T-helper 1 cell (primary cell): ENCODE measurements at regions not wholly inside any gene's neighbourhood (a gene's known extent, or its start where the extent isn't known, plus 50 kb on each side); places are given as distances from the start of the nearest gene placed in this dataset.
"Not testable (repeated sequence)": the region's sequence is repeated elsewhere in the genome, so short reads cannot be mapped to it uniquely, and the experiment has no call there.

Source experiments
- DNase-seq, 5 donors: peaks; one replicate each; pipeline ENCODE4 v3.0.0-alpha.2; 2012 to 2020

DNA sequence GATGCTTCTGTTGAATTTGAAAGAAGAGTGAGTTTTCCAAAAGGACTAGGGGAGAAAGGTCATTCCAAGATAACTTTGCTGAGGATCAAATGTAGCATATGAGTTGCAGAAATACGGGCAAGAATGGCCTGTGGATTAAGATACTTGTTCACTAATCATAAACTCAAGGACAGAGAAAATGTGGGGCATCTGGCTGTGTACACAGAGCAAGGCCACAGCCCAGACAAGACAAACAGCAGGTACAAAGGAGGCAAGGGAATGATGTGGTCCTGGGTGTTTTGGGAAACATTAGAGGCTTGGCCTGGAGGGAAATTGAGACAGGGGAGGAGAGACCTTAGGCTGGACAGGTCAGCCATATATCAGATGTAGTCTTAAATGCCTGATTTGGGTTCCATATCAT is 254.8 kb downstream of the TTC32 start:
- no peak for DNase-seq

- DNase-seq, result no peak
Observed at GRCh38 chr2:19644763-19645162, 257.0 kb downstream of the TTC32 start.

GRCh38 chr2:19643117-19643518 is 258.7 kb downstream of the TTC32 start:
- DNase-seq, result no peak

GRCh38 chr2:19642501-19642900 is 259.3 kb downstream of the TTC32 start:
- DNase-seq, result no peak

DNA sequence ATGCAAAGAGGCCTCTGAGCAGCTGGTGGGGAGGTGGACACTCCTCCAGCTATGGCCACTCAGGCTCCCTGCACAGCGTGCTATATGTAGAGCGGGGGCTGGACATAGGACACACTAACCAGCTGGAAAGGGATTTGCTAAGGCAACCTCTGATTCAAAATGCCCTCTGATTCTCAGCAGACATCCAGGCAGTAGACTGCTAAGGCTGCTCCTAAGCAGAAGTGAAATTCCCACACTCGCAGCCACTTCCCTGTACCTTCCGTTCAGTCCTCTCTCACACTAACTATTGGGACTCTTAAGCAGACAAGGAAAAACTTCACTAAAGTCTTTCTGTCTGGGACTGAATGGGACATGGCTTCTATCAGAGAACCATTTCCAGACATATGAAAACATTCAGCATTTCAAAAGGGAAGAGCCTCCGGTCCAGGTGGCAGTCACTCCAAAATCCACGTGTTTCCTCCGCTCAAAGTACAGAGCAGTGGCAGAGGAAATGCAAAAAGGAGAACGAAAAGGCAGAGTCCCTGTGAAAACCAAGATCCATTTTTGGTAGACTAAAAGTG is 265.8 kb downstream of the TTC32 start:
- DNase-seq, result no peak

- DNase-seq, result no peak
Observed at GRCh38 chr2:19632403-19632991, 269.3 kb downstream of the TTC32 start.

DNA sequence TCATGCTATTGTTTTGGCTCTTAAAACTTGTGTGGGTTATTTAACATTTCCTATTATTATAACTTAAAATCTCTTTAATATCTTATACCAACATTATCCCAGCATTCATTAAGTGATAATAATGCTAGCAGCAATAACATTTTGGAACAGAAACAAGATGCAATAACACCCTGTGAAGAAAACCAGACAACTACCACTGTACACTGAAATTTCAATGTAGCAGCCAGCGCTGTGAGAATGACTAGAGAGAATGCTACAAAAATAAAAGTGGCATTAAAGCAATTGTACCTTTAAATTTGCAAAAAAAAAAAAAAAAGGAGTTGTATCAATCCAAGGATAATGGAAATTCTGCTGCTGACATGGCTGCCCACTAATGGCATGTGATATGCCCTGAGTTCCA is 269.9 kb downstream of the TTC32 start:
- DNase-seq, result no peak

GRCh38 chr2:19630921-19631320 is 270.9 kb downstream of the TTC32 start:
- DNase-seq, result no peak

- DNase-seq, result no peak
Observed at GRCh38 chr2:19627359-19627758, 268.9 kb upstream of the OSR1 start.

- no peak for DNase-seq
Observed at GRCh38 chr2:19623488-19623887, 265.1 kb upstream of the OSR1 start.

GRCh38 chr2:19617257-19617848 is 258.9 kb upstream of the OSR1 start:
- no peak for DNase-seq

DNA sequence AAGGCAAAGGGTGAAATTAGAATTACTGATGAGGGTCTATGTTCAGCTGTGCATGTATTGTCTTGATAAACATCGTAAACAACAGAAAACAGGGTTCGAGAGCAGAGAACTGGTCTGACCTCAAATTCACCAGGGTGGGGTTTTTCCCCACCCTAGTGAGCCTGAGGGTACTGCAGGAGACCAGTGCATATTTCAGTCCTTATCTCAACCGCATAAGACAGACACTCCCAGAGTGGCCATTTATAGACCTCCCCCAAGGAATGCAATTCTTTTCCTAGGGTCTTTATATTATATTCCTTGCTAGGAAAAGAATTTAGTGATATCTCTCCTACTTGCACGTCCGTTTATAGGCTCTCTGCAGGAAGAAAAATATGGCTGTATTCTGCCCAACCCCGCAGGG is 257.0 kb upstream of the OSR1 start:
- DNase-seq, result not testable (repeated sequence)

- DNase-seq, result peak in 1 of 5 donors; percentile 2
Observed at GRCh38 chr2:19614066-19614465, 255.6 kb upstream of the OSR1 start.

DNA sequence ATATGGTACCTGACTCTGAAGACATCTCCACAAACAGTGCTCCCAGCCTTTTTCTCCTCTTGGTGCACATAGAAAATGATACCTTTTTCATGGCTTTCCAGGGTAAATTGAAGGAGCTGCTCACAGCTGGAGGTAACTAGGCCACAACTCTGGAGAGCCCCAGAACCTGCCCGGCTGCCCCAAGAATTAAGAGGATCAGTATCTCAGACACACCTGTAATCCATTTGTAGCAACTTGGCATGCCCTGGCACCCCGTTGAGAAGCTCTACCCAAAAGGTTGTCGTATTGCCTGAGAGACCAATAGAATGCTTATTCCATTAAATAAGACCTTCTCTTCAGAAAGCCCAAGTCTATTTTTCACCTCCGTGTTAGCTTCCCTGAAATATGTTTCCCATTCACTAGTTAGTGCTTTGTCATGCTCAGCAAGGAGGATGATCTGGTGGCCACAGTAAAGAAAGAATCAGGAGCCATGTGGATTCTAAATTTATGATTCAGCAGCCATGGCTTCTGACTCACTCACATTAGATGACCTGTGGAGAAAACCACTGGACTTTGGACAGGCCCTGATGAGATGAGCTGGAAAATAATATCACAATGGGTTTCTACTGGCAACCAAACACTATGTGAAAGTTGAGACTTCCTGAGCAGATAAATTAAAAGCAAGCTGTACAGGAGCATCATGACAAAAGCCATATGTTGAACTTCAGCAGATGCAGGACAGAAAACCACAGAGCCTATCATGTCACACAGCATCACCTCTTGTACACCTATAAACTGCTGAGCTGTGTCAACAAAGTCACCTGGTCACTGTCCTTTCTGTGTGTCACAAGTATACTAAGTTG is 253.3 kb upstream of the OSR1 start:
- DNase-seq, result no peak

GRCh38 chr2:19609266-19609665 is 250.8 kb upstream of the OSR1 start:
- no peak for DNase-seq

GRCh38 chr2:19607931-19608771 is 249.7 kb upstream of the OSR1 start:
- DNase-seq, result no peak

DNA sequence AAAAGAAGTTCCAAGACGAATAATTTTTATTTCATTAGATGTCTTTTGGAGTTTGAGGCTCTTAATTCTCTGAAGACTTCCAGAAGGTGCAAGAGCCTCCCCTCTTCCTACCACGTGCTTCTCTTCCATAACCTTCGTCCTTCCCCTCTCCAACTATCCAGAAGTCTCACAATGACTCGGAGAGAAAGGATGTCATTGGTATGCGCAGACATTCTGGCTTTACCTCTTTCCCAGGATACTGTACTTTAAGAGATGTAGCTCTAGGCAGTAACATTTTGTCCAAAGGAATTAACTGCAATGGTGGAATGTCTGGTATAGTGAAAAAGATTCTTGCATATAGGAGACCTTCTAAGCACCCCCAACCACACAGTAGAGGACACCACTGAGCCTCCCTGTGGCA is 249.0 kb upstream of the OSR1 start:
- no peak for DNase-seq

DNA sequence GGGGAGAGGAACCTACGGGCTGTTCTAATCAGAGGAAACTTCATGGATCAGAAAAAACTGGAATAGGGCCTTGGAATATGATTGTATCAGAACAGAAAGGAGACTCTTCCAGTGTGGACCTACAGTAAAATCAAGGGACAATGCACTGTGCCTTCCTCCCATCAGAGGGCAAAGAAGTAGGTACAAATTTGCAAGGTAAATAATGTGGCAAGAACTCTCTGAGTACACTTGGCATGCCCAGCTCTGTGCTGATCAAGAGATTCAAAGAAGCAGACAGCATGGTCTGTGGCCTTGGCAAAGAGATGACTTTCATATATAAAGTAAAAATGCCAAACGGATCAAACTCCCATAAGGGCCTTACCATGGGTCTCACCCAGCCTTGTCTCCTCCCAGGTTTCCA is 242.6 kb upstream of the OSR1 start:
- no peak for DNase-seq

DNA sequence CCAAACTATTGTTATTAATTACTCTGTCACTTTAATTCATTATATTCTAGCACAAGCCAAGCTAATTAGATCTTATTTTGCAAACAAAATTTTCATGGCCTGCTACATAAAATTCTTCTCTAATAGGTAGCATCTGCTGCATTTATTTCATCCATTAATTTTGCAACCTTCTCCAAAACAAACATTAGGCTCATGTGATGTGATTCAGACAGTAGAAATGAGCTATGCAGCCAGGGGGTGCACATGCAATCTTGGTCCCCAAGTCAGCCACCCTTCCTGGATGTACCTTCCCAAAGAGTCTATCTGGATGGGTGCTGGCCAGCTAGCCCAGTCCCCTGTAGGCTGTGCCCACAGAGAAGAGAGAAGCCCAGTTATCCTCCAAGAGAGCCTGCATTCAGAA is 242.1 kb upstream of the OSR1 start:
- DNase-seq, result no peak

DNA sequence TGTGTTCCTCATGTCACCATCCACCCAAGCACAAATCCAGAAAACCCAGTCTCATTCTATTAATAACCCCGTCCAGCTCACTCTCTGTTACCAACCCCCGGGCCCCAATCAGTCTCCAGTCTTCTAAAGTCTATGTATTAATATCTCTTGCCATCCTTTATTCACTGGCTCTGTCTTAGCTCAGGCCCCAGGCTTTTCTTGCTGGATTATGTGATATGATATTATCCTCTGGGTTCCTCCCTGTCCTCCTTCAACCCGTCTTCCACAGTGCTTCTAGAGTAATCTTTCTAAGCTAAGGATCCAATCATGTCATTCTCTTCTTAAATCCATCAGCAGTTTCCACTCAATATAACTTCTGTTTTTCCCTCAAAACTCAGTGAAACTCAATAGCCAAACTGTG is 240.5 kb upstream of the OSR1 start:
- no peak for DNase-seq

GRCh38 chr2:19592197-19592596 is 233.8 kb upstream of the OSR1 start:
- DNase-seq, result no peak

- no peak for DNase-seq
Observed at GRCh38 chr2:19589791-19590190, 231.4 kb upstream of the OSR1 start.

DNA sequence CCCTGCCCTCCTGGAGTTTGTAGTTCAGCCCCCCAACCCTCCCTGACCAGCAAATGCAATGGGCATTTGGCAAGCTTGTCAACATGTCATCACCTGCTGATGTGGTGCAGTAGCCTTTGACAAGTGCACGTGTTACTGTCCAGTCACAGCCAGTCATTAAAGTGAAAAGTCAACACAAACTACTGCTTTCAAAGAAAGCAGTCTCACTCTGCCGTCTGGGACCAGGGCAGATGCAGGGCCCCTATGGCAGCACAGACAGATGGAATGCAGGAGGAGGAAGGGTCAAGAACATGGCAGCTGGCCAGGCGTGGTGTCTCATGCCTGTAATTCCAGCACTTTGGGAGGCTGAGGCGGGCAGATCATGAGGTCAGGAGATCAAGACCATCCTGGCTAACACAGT is 222.4 kb upstream of the OSR1 start:
- no peak for DNase-seq
